Activated CD4-positive, alpha-beta T cell treated with anti-CD3 and anti-CD28 coated beads, Interleukin-2, amount 10 ng/mL, durations not matched to agents 7 days and 5 days (primary cell): ENCODE measurements at regions not wholly inside any gene's neighbourhood (a gene's known extent, or its start where the extent isn't known, plus 50 kb on each side); places are given as distances from the start of the nearest gene placed in this dataset.
"Not testable (repeated sequence)": the region's sequence is repeated elsewhere in the genome, so short reads cannot be mapped to it uniquely, and the experiment has no call there.

Experiments used
- CTCF ChIA-PET: fragments of 350-600 bp; sonication (Branson Sonifier 250); formaldehyde crosslinking; loops from one replicate; lab custom pipeline; 2021; ENCODE audit warnings: antibody characterized with exemption; lab: Charles Lee
- POLR2A ChIA-PET: fragments of 350-600 bp; sonication (Branson Sonifier 250); formaldehyde crosslinking; loops from one replicate; lab custom pipeline; 2021; ENCODE audit warnings: antibody characterized with exemption; lab: Charles Lee
- DNase-seq: peaks from one replicate; pipeline ENCODE4 v3.0.0-alpha.2; 2020
- H3K27ac Mint-ChIP-seq: one replicate; pipeline ENCODE4 v1.8.0; 2021; ENCODE audit warnings: mild to moderate bottlenecking, moderate library complexity, mixed read lengths
- H3K27me3 Mint-ChIP-seq: one replicate; pipeline ENCODE4 v1.8.0; 2021; ENCODE audit warnings: mixed read lengths
- H3K36me3 Mint-ChIP-seq: one replicate; pipeline ENCODE4 v1.8.0; 2021; ENCODE audit warnings: low read depth, mixed read lengths
- H3K4me1 Mint-ChIP-seq: one replicate; pipeline ENCODE4 v1.8.0; 2021; ENCODE audit warnings: mixed read lengths
- H3K4me3 Mint-ChIP-seq: one replicate; pipeline ENCODE4 v1.8.0; 2021; ENCODE audit warnings: mild to moderate bottlenecking, moderate library complexity, mixed read lengths
- H3K9me3 Mint-ChIP-seq: one replicate; pipeline ENCODE4 v1.8.0; 2021; ENCODE audit warnings: mixed read lengths

GRCh38 chr2:23042216-23042906 lies 342.6 kb upstream of the KLHL29 start:
- no peak for DNase-seq
- Mint-ChIP-seq H3K27ac (no peak overlapping the region), H3K27me3 (no peaks in the 10 kb centered on the region), H3K36me3 (no peaks in the 10 kb centered on the region), H3K4me1 (no peaks in the 10 kb centered on the region), H3K9me3 (no peaks in the 10 kb centered on the region), H3K4me3 (no peak overlapping the region)
- ChIA-PET CTCF (no interaction called here), POLR2A (no interaction called here)

- H3K27me3 Mint-ChIP-seq, result no peaks in the 10 kb centered on the region
- CTCF ChIA-PET, result no interaction called here
- H3K4me1 Mint-ChIP-seq, result no peaks in the 10 kb centered on the region
- H3K9me3 Mint-ChIP-seq, result no peaks in the 10 kb centered on the region
- no peak overlapping the region for H3K27ac Mint-ChIP-seq
- no peaks in the 10 kb centered on the region for H3K36me3 Mint-ChIP-seq
- DNase-seq, result no peak
- no peak overlapping the region for H3K4me3 Mint-ChIP-seq
- POLR2A ChIA-PET, result no interaction called here
These were observed 334.6 kb upstream of the KLHL29 start for GRCh38 chr2:23050388-23050787.

- CTCF ChIA-PET, result no interaction called here
- H3K4me1 Mint-ChIP-seq, result no peaks in the 10 kb centered on the region
These were observed 331.4 kb upstream of the KLHL29 start for GRCh38 chr2:23053601-23054000.

GRCh38 chr2:23055251-23055650 lies 329.7 kb upstream of the KLHL29 start:
- Mint-ChIP-seq H3K27me3 (no peaks in the 10 kb centered on the region), H3K4me3 (no peak overlapping the region), H3K9me3 (no peaks in the 10 kb centered on the region), H3K4me1 (no peaks in the 10 kb centered on the region), H3K36me3 (no peaks in the 10 kb centered on the region), H3K27ac (no peak overlapping the region)
- ChIA-PET CTCF (no interaction called here), POLR2A (no interaction called here)
- no peak for DNase-seq

More at GRCh38 chr2:23053601-23054000, 331.4 kb upstream of the KLHL29 start:
- DNase-seq, result no peak
- Mint-ChIP-seq H3K9me3 (no peaks in the 10 kb centered on the region), H3K36me3 (no peaks in the 10 kb centered on the region), H3K4me3 (no peak overlapping the region), H3K27ac (no peak overlapping the region), H3K27me3 (no peaks in the 10 kb centered on the region)
- POLR2A ChIA-PET, result no interaction called here

- not testable (repeated sequence) for H3K9me3 Mint-ChIP-seq
These were observed 328.1 kb upstream of the KLHL29 start for GRCh38 chr2:23056846-23057245.

GRCh38 chr2:23058435-23058834 lies 326.5 kb upstream of the KLHL29 start:
- no peak for DNase-seq
- CTCF ChIA-PET, result no interaction called here
- no peak overlapping the region for H3K4me3 Mint-ChIP-seq
- POLR2A ChIA-PET, result no interaction called here
- no peaks in the 10 kb centered on the region for H3K4me1 Mint-ChIP-seq
- H3K36me3 Mint-ChIP-seq, result no peaks in the 10 kb centered on the region
- no peaks in the 10 kb centered on the region for H3K27me3 Mint-ChIP-seq
- no peaks in the 10 kb centered on the region for H3K9me3 Mint-ChIP-seq
- H3K27ac Mint-ChIP-seq, result no peak overlapping the region

More at GRCh38 chr2:23056846-23057245, 328.1 kb upstream of the KLHL29 start:
- H3K27ac Mint-ChIP-seq, POLR2A ChIA-PET, H3K27me3 Mint-ChIP-seq, H3K36me3 Mint-ChIP-seq, H3K4me1 Mint-ChIP-seq, DNase-seq, CTCF ChIA-PET, H3K4me3 Mint-ChIP-seq: not testable (repeated sequence)

GRCh38 chr2:23065210-23065609 lies 319.8 kb upstream of the KLHL29 start:
- H3K27ac Mint-ChIP-seq, result no peak overlapping the region
- H3K4me1 Mint-ChIP-seq, result no peaks in the 10 kb centered on the region
- CTCF ChIA-PET, result no interaction called here

GRCh38 chr2:23065936-23066335 lies 319.0 kb upstream of the KLHL29 start:
- no peak overlapping the region for H3K4me3 Mint-ChIP-seq
- POLR2A ChIA-PET, result no interaction called here
- no peak for DNase-seq
- H3K36me3 Mint-ChIP-seq, result no peaks in the 10 kb centered on the region
- no peaks in the 10 kb centered on the region for H3K9me3 Mint-ChIP-seq
- H3K27me3 Mint-ChIP-seq, result no peaks in the 10 kb centered on the region
- no peaks in the 10 kb centered on the region for H3K4me1 Mint-ChIP-seq
- CTCF ChIA-PET, result no interaction called here
- H3K27ac Mint-ChIP-seq, result no peak overlapping the region

More at GRCh38 chr2:23065210-23065609, 319.8 kb upstream of the KLHL29 start:
- DNase-seq, result no peak
- POLR2A ChIA-PET, result no interaction called here
- no peaks in the 10 kb centered on the region for H3K9me3 Mint-ChIP-seq
- no peaks in the 10 kb centered on the region for H3K27me3 Mint-ChIP-seq
- no peaks in the 10 kb centered on the region for H3K36me3 Mint-ChIP-seq
- no peak overlapping the region for H3K4me3 Mint-ChIP-seq

GRCh38 chr2:23066686-23067085 lies 318.3 kb upstream of the KLHL29 start:
- Mint-ChIP-seq H3K36me3 (no peaks in the 10 kb centered on the region), H3K4me3 (no peak overlapping the region), H3K27ac (no peak overlapping the region), H3K4me1 (no peaks in the 10 kb centered on the region), H3K27me3 (no peaks in the 10 kb centered on the region), H3K9me3 (no peaks in the 10 kb centered on the region)
- no peak for DNase-seq
- POLR2A ChIA-PET, result no interaction called here
- CTCF ChIA-PET, result no interaction called here

- H3K9me3 Mint-ChIP-seq, result no peaks in the 10 kb centered on the region
- ChIA-PET CTCF (no interaction called here), POLR2A (no interaction called here)
- no peak overlapping the region for H3K27ac Mint-ChIP-seq
- no peak overlapping the region for H3K4me3 Mint-ChIP-seq
- H3K4me1 Mint-ChIP-seq, result no peaks in the 10 kb centered on the region
- no peaks in the 10 kb centered on the region for H3K36me3 Mint-ChIP-seq
- no peaks in the 10 kb centered on the region for H3K27me3 Mint-ChIP-seq
- DNase-seq, result no peak
These were observed 315.8 kb upstream of the KLHL29 start for GRCh38 chr2:23069156-23069555.

- no peaks in the 10 kb centered on the region for H3K36me3 Mint-ChIP-seq
- POLR2A ChIA-PET, result no interaction called here
- no peak for DNase-seq
- H3K4me3 Mint-ChIP-seq, result no peak overlapping the region
- no peaks in the 10 kb centered on the region for H3K4me1 Mint-ChIP-seq
- H3K27me3 Mint-ChIP-seq, result no peaks in the 10 kb centered on the region
- H3K27ac Mint-ChIP-seq, result no peak overlapping the region
- H3K9me3 Mint-ChIP-seq, result no peaks in the 10 kb centered on the region
- CTCF ChIA-PET, result no interaction called here
These were observed 315.1 kb upstream of the KLHL29 start for GRCh38 chr2:23069923-23070322.

GRCh38 chr2:23073056-23073455 lies 311.9 kb upstream of the KLHL29 start:
- H3K36me3 Mint-ChIP-seq, result no peaks in the 10 kb centered on the region
- CTCF ChIA-PET, result no interaction called here
- no peaks in the 10 kb centered on the region for H3K27me3 Mint-ChIP-seq
- H3K4me3 Mint-ChIP-seq, result no peak overlapping the region
- no peak for DNase-seq
- no peaks in the 10 kb centered on the region for H3K4me1 Mint-ChIP-seq
- H3K27ac Mint-ChIP-seq, result no peak overlapping the region
- H3K9me3 Mint-ChIP-seq, result no peaks in the 10 kb centered on the region
- POLR2A ChIA-PET, result no interaction called here

- H3K27ac Mint-ChIP-seq, result no peak overlapping the region
- H3K4me3 Mint-ChIP-seq, result no peak overlapping the region
- H3K36me3 Mint-ChIP-seq, result no peaks in the 10 kb centered on the region
- no peaks in the 10 kb centered on the region for H3K4me1 Mint-ChIP-seq
- ChIA-PET CTCF (no interaction called here), POLR2A (no interaction called here)
- H3K27me3 Mint-ChIP-seq, result no peaks in the 10 kb centered on the region
- no peak for DNase-seq
- no peaks in the 10 kb centered on the region for H3K9me3 Mint-ChIP-seq
These were observed 311.3 kb upstream of the KLHL29 start for GRCh38 chr2:23073671-23074070.

GRCh38 chr2:23077596-23077995 lies 307.4 kb upstream of the KLHL29 start:
- no peaks in the 10 kb centered on the region for H3K4me1 Mint-ChIP-seq
- H3K9me3 Mint-ChIP-seq, result no peaks in the 10 kb centered on the region
- no peak overlapping the region for H3K4me3 Mint-ChIP-seq
- peaks cover 6% of the 10 kb centered on the region for H3K27me3 Mint-ChIP-seq
- DNase-seq, result no peak
- ChIA-PET POLR2A (no interaction called here), CTCF (no interaction called here)
- H3K27ac Mint-ChIP-seq, result no peak overlapping the region
- no peaks in the 10 kb centered on the region for H3K36me3 Mint-ChIP-seq
